ENCODE measurements at regions not wholly inside any gene's neighbourhood (a gene's known extent, or its start where the extent isn't known, plus 50 kb on each side); places are given as distances from the start of the nearest gene placed in this dataset.
"Not testable (repeated sequence)": the region's sequence is repeated elsewhere in the genome, so short reads cannot be mapped to it uniquely, and the experiment has no call there.

DNA sequence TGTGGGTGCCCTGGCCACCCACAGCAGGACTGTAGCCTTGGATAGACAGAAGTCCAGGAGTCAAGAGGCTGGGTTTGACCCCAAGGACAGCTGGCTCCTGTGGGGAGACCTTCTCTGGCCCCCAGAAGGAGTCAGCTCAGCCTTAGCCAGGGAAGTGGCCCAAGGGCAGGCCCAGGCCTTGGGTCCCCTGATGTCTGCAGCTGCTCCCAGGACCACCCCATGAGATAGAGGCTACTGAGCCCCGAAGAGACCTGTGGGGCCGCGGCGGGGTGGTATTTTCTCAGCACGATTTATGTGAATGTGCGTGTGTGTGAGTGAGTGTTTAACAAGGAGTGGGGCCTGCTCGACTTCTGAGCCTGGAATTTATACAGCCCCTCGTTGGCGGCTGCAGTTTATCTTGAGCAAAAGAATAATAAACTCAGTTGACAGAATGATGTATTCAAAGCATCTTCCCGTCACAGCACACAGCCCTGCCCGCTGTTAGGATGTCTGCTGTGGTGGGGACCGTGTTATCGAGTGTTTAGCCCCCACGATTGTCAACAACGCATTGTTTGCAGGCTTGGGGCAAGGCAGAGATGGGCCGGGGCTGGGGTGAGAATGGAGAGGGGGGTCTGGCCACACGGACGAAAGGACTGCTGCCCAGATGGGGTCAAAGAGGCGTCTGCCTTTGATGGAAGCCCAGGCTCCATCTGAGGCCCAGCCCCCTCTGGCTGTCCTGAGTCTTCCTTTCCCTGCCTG lies 163.3 kb downstream of the VEGFA start:
- no peak for FAIRE-seq

- FAIRE-seq: no peak
These were observed 162.5 kb downstream of the VEGFA start for GRCh38 chr6:43932259-43933147.

GRCh38 chr6:43931201-43931600 lies 161.2 kb downstream of the VEGFA start:
- no peak for FAIRE-seq

DNA sequence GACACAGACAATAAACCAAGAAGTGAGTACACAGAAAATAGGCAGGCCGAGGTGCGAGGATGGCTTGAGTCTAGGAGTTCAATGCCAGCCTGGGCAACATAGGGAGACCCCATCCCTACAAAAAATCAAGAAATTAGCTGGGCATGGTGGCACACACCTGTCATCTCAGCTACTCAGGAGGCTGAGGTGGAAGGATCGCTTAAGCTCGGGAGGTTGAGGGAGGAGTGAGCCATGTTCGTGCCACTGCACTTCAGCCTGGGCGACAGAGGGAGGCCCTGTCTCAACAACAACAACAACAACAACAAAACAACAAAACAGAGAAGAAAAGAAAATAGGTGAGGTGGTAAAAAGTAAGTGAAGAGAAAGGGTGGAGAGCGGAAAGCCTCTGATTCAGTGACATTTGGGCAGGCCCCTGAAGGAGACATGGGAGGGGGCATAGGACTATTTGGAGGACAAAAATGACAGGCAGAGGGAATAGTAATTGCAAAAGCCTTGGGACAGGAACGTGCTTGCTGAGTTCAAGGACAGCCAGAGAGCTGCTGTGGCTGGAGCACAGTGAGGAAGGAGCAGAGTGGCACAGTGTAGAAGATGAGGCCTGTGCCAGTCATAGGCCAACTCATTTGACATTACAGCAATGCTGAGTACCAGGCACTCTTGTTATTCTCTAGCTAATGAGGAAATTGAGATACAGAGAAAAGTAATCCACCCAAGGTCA lies 160.6 kb downstream of the VEGFA start:
- FAIRE-seq: no peak

GRCh38 chr6:43929511-43929910 lies 159.5 kb downstream of the VEGFA start:
- no peak for FAIRE-seq

- FAIRE-seq: no peak
These were observed 157.7 kb downstream of the VEGFA start for GRCh38 chr6:43927532-43928210.

GRCh38 chr6:43926634-43927531 lies 156.9 kb downstream of the VEGFA start:
- no peak for FAIRE-seq

- not testable (repeated sequence) for FAIRE-seq
These were observed 155.7 kb downstream of the VEGFA start for GRCh38 chr6:43925636-43926139.

DNA sequence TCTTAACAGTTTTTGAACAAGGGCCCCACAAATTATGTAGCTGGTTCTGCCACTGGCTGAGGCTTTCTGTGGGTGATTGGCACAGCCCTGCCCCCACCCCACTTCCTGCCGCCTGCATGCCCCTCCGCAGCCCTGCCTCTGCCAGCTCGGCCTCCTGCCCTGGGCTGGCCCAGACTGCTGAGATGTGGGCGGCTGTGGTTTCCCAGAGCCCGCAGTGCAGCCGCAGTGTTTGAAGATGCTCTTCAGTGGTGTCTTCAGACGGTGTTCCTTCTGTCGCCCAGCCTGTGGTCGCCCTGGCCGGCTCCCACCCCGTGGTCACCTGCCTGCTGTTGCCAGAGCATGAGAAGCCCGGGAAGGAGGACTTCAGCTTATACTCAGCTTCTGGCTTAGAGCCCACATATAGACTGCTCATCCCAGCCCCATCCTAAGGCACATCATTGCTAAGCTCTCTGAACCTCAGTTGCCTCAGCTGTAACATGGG lies 154.3 kb downstream of the VEGFA start:
- FAIRE-seq: no peak

GRCh38 chr6:43923376-43924221 lies 153.6 kb downstream of the VEGFA start:
- FAIRE-seq: no peak

DNA sequence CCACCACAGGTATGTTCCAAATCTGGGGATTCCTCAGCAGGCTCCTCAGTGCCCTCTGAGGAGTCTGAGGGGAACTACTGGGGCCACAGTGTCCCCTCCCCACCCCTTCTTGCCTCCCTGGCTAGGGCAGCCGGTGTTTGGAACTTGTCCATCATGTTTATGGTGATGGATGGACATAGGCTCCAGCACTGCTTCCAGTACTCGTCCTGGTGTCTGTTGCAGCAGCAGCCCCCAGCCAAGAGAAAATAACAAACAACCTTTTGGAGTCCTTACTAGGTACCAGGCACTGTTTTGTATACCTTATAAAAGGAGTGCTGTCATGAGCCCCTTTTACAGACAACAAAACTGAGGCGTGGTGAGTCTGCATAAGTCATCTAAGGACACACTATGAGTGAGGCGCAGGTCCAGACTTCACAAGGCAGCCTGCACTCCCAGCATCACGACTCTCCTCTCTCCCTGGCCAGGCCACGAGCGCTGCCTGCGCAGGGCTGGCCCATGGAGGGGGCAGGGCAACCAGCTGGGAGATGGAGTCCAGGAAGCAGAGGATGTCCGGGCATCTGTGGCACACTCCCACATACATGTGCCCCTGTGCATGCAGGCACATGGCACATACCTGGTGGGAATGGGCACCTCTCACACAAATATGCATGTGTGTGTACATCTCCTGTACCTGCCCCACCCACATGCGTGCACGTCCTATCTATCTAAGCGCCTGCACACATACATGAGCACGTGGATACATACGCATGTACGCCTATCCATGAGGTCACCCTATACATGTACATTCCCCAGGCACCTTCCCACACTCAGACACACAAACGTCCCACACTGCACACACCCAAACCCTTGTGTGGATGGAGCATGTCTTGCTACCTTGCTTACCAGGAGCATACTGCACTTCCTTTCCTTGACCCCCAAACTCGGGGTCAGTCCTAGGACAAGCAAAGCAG lies 152.7 kb downstream of the VEGFA start:
- FAIRE-seq: no peak

GRCh38 chr6:43921548-43922425 lies 151.8 kb downstream of the VEGFA start:
- FAIRE-seq: no peak

GRCh38 chr6:43921039-43921438 lies 151.0 kb downstream of the VEGFA start:
- no peak for FAIRE-seq

DNA sequence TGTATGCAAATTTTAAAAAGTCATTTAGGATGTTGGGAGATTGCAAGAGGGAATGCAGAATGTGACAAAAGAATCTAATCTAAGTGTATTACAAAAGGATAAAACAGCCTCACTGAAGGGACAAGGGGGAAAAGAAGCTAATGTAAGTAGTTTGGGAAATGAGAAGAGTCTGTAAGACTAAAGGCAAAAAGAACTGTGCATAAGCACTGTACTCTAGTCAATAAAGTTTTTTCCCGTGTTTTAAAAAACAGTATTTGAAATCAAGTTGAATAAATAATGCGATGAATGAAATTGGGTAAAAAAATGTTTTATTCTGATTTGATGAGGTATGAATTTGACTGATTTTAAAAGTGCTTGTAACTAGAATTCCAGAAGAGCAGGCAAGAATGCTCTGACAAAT lies 149.8 kb downstream of the VEGFA start:
- FAIRE-seq: no peak

DNA sequence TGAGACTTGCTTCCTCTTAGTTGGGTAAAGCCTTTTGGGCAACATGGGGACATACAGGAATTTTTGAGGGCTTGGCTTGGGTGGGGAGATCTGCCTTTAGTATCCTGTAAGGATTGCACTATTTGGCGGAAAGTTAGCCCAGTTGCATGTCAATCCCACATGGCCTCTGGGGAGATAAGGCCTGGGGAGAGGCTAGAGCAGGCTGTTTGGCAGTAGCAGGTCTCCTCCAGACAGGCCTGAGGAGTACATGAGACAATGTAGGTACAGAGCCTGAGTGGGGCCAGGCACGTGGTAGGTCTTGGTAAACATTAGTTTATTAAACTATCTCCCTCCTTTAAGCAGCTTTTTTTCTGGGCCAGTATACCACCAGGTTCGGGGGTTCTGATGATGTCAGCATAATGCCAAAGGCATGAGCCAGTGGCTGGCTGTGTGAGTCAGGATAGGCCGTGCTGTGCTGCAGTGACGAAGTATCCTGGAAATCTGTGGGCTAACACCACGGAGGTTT lies 147.9 kb downstream of the VEGFA start:
- FAIRE-seq: no peak

GRCh38 chr6:43916924-43917877 lies 147.2 kb downstream of the VEGFA start:
- no peak for FAIRE-seq
